HCT116 (cell line): ENCODE measurements at regions not wholly inside any gene's neighbourhood (a gene's known extent, or its start where the extent isn't known, plus 50 kb on each side); places are given as distances from the start of the nearest gene placed in this dataset.

ENCODE experiments used
- ATAC-seq: fragments of 200-7000 bp; cut with Tn5 transposase; 2 replicates; pipeline ENCODE4 v1.9.1; 2020; ENCODE audit warnings: mild to moderate bottlenecking, moderate library complexity
- BruUV-seq: library from RNA; stranded (reverse); fragments of 400-500 nt; replicated peaks from 2 replicates; lab custom pipeline; 2021; lab: Mats Ljungman, UMichigan
- CTCF ChIA-PET: fragments of 300-600 bp; sonication (Branson Sonifier 250); formaldehyde crosslinking; loops from one replicate; lab custom pipeline; 2021; ENCODE audit warnings: antibody characterized with exemption; lab: Charles Lee
- POLR2A ChIA-PET: fragments of 300-600, 350-600 bp; sonication (Branson Sonifier 250); formaldehyde crosslinking; loops from one replicate; lab custom pipeline; 2021; ENCODE audit warnings: antibody characterized with exemption; lab: Charles Lee
- RAD21 ChIA-PET, 2 experiments: fragments of 300-600 bp; sonication (Branson Sonifier 250); formaldehyde crosslinking; loops; one replicate each; lab custom pipeline; 2023; ENCODE audit warnings: low total read pairs in 2 of 2; ENCODE audit not compliant: uncharacterized antibody in 2 of 2, unreplicated experiment in 2 of 2, low non-redundant PET in 1 of 2; lab: Charles Lee
- DNase-seq: peaks from one replicate; pipeline ENCODE4 v3.0.0-alpha.2; 2010; ENCODE audit warnings: low read depth, low spot score
- H2AFZ ChIP-seq: fragments of 200-600 bp; shearing (Covaris generic), sonication (generic); 2 replicates; pipeline ENCODE4 v1.6.1; 2017; ENCODE audit warnings: low read depth, mixed run types, mixed read lengths, antibody characterized with exemption, low read length; ENCODE audit not compliant: poor library complexity, severe bottlenecking
- H3K27ac ChIP-seq: 2 replicates; pipeline ENCODE4 v1.5.1; 2012; ENCODE audit warnings: low read depth, low read length
- H3K27me3 ChIP-seq: fragments of 200-600 bp; sonication (generic); 2 replicates; pipeline ENCODE4 v1.6.1; 2016; ENCODE audit warnings: mixed run types, low read length, mixed read lengths; ENCODE audit not compliant: insufficient read depth
- H3K36me3 ChIP-seq, 2 experiments: fragments of 200-500 bp in 1 of 2; fragments of 200-600 bp in 1 of 2; sonication (Bioruptor generic) in 1 of 2; sonication (generic) in 1 of 2; 2 replicates each; pipeline versions ENCODE4 v1.5.1 to v1.6.1; 2014 to 2016; ENCODE audit warnings: low read length in 2 of 2, inconsistent platforms in 1 of 2, mixed read lengths in 1 of 2, mixed run types in 1 of 2; ENCODE audit not compliant: insufficient read depth in 2 of 2, control insufficient read depth in 1 of 2
- H3K4me1 ChIP-seq, 2 experiments: fragments of 200-600 bp in 1 of 2; sonication (generic) in 1 of 2; 2 replicates each; pipeline versions ENCODE4 v1.5.1 to v1.6.1; 2012 to 2017; ENCODE audit warnings: low read length in 2 of 2, inconsistent platforms in 1 of 2, mild to moderate bottlenecking in 1 of 2, mixed read lengths in 1 of 2, mixed run types in 1 of 2, moderate library complexity in 1 of 2; ENCODE audit not compliant: insufficient read depth in 2 of 2, control insufficient read depth in 1 of 2
- H3K4me2 ChIP-seq: fragments of 200-600 bp; sonication (generic); 2 replicates; pipeline ENCODE4 v1.6.1; 2017; ENCODE audit warnings: mixed run types, low read length, mixed read lengths
- H3K4me3 ChIP-seq, 2 experiments: fragments of 200-600 bp in 1 of 2; sonication (generic) in 1 of 2; replicated peaks in 1 of 2; 2 replicates each; pipeline ENCODE4 v1.5.1; 2011 to 2016; ENCODE audit warnings: low read length in 2 of 2, control low read depth in 1 of 2, low read depth in 1 of 2, mild to moderate bottlenecking in 1 of 2, mixed read lengths in 1 of 2, mixed run types in 1 of 2
- H3K79me2 ChIP-seq: fragments of 200-600 bp; sonication (generic); 2 replicates; pipeline ENCODE4 v1.6.1; 2017; ENCODE audit warnings: mild to moderate bottlenecking, mixed run types, low read length, moderate library complexity, mixed read lengths; ENCODE audit not compliant: insufficient read depth
- H3K9ac ChIP-seq: fragments of 200-600 bp; sonication (generic); 2 replicates; pipeline ENCODE4 v1.6.1; 2016; ENCODE audit warnings: low read length, mixed read lengths
- H3K9me2 ChIP-seq: fragments of 200-600 bp; sonication (generic), shearing (Covaris generic); 2 replicates; pipeline ENCODE4 v1.6.1; 2017; ENCODE audit warnings: mixed run types, mild to moderate bottlenecking, moderate library complexity; ENCODE audit not compliant: insufficient read depth
- H3K9me3 ChIP-seq, 2 experiments: fragments of 200-500 bp in 1 of 2; fragments of 200-600 bp in 1 of 2; sonication (Bioruptor generic) in 1 of 2; sonication (generic) in 1 of 2; 2 replicates each; pipeline ENCODE4 v1.6.1; 2014 to 2017; ENCODE audit warnings: low read length in 2 of 2, mixed read lengths in 2 of 2, inconsistent platforms in 1 of 2, low read depth in 1 of 2, mild to moderate bottlenecking in 1 of 2, mixed run types in 1 of 2, moderate library complexity in 1 of 2; ENCODE audit not compliant: control insufficient read depth in 1 of 2, insufficient read depth in 1 of 2
- H4K20me1 ChIP-seq: fragments of 200-600 bp; sonication (generic), shearing (Covaris generic); 2 replicates; pipeline ENCODE4 v1.6.1; 2017; ENCODE audit warnings: mixed run types, mild to moderate bottlenecking, moderate library complexity; ENCODE audit not compliant: insufficient read depth
- ATF3 ChIP-seq: IDR thresholded peaks from 2 replicates; pipeline ENCODE4 v1.6.1; 2012
- EGR1 ChIP-seq: IDR thresholded peaks from 2 replicates; pipeline ENCODE4 v1.6.1; 2012; ENCODE audit warnings: low read depth
- EZH2 ChIP-seq: fragments of 200-600 bp; sonication (generic); IDR thresholded peaks from 2 replicates; pipeline ENCODE4 v1.6.1; 2017; ENCODE audit warnings: antibody characterized with exemption, mixed run types
- FOSL1 ChIP-seq: IDR thresholded peaks from 2 replicates; pipeline ENCODE4 v1.6.1; 2012; ENCODE audit warnings: low read depth
- JUND ChIP-seq: IDR thresholded peaks from 2 replicates; pipeline ENCODE4 v1.6.1; 2012
- MAX ChIP-seq: IDR thresholded peaks from 2 replicates; pipeline ENCODE4 v1.6.1; 2012
- POLR2A ChIP-seq: IDR thresholded peaks from 2 replicates; pipeline ENCODE4 v1.7.0; 2011; ENCODE audit warnings: borderline replicate concordance; ENCODE audit not compliant: insufficient read depth, insufficient read length; ENCODE audit errors: extremely low read depth
- SIN3A ChIP-seq: IDR thresholded peaks from 2 replicates; pipeline ENCODE4 v1.6.1; 2012; ENCODE audit warnings: low read depth
- ZBTB33 ChIP-seq: IDR thresholded peaks from 2 replicates; pipeline ENCODE4 v1.6.1; 2011; ENCODE audit warnings: mild to moderate bottlenecking, low read length, moderate library complexity; ENCODE audit not compliant: insufficient replicate concordance; ENCODE audit errors: extremely low read depth
- intact Hi-C: fragments of 100-400 bp; cut with micrococcal nuclease; formaldehyde crosslinking; loops from 2 replicates; pipeline ENCODE4 v1.10.0; 2022

- Histone ChIP-seq H3K9ac (no peak overlapping the region), H3K4me1 (no peaks in the 10 kb centered on the region), H3K9me2 (no peaks in the 10 kb centered on the region), H3K27me3 (peaks cover 15% of the 10 kb centered on the region; the same call in 1 of the 2 replicates), H3K4me3 (no peak overlapping the region), H2AFZ (no peak overlapping the region), H3K9me3 (no peaks in the 10 kb centered on the region), H4K20me1 (no peaks in the 10 kb centered on the region), H3K79me2 (no peaks in the 10 kb centered on the region), H3K36me3 (no peaks in the 10 kb centered on the region), H3K27ac (no peak overlapping the region), H3K4me2 (no peak overlapping the region)
- ChIA-PET CTCF (no interaction called here), POLR2A (no interaction called here), RAD21 (no interaction called here)
- no TSS peak for BruUV-seq
- DNase-seq (no peak), ATAC-seq (no peak)
- intact Hi-C loops: no loop called here
- TF ChIP-seq POLR2A: no peak
Observed at GRCh38 chr2:41621563-41621962, 426.3 kb upstream of the PKDCC start.

GRCh38 chr2:41622301-41622700, 425.5 kb upstream of the PKDCC start:
- Histone ChIP-seq H4K20me1 (no peaks in the 10 kb centered on the region), H3K36me3 (no peaks in the 10 kb centered on the region), H3K9me2 (no peaks in the 10 kb centered on the region), H3K4me2 (no peak overlapping the region), H2AFZ (no peak overlapping the region), H3K9me3 (no peaks in the 10 kb centered on the region), H3K9ac (no peak overlapping the region), H3K27me3 (peaks cover 15% of the 10 kb centered on the region; the same call in 1 of the 2 replicates), H3K4me1 (no peaks in the 10 kb centered on the region), H3K4me3 (no peak overlapping the region), H3K79me2 (no peaks in the 10 kb centered on the region), H3K27ac (no peak overlapping the region)
- ATAC-seq (no peak), DNase-seq (no peak)
- TF ChIP-seq MAX (no peak), ATF3 (no peak)
- CTCF ChIA-PET: no interaction called here
- POLR2A ChIA-PET: no interaction called here
- RAD21 ChIA-PET: no interaction called here
- intact Hi-C loops: no loop called here
- no TSS peak for BruUV-seq

- H3K4me2 ChIP-seq: no peak overlapping the region
- no peaks in the 10 kb centered on the region for H3K79me2 ChIP-seq
- H3K9me3 ChIP-seq: no peaks in the 10 kb centered on the region
- ChIA-PET CTCF (no interaction called here), POLR2A (no interaction called here), RAD21 (no interaction called here)
- no peaks in the 10 kb centered on the region for H3K9me2 ChIP-seq
- H4K20me1 ChIP-seq: no peaks in the 10 kb centered on the region
- DNase-seq: no peak
- BruUV-seq: no TSS peak
- no peaks in the 10 kb centered on the region for H3K27me3 ChIP-seq
- no peak overlapping the region for H3K27ac ChIP-seq
- no peak for ATAC-seq
- no peak overlapping the region for H3K9ac ChIP-seq
- H3K36me3 ChIP-seq: no peaks in the 10 kb centered on the region
- no peak overlapping the region for H2AFZ ChIP-seq
- no peak overlapping the region for H3K4me3 ChIP-seq
- intact Hi-C loops: no loop called here
- H3K4me1 ChIP-seq: no peaks in the 10 kb centered on the region
- TF ChIP-seq ZBTB33: no peak
- TF ChIP-seq EZH2: no peak
- TF ChIP-seq MAX: no peak
- TF ChIP-seq SIN3A: no peak
- TF ChIP-seq JUND: no peak
- TF ChIP-seq EGR1: no peak
- TF ChIP-seq FOSL1: no peak
Observed at GRCh38 chr2:41626936-41627335, 420.9 kb upstream of the PKDCC start.
